HEK293T (cell line): ENCODE measurements at regions not wholly inside any gene's neighbourhood (a gene's known extent, or its start where the extent isn't known, plus 50 kb on each side); places are given as distances from the start of the nearest gene placed in this dataset.
"Not testable (repeated sequence)": the region's sequence is repeated elsewhere in the genome, so short reads cannot be mapped to it uniquely, and the experiment has no call there.

Experiments
- CTCF ChIA-PET: fragments of 350-600 bp; formaldehyde crosslinking; extraction: SDS; loops from one replicate; lab custom pipeline; 2021; ENCODE audit warnings: antibody characterized with exemption, inconsistent platforms; lab: Yijun Ruan, JAX
- POLR2A ChIA-PET: fragments of 350-600 bp; formaldehyde crosslinking; extraction: SDS; loops from one replicate; lab custom pipeline; 2020; ENCODE audit warnings: antibody characterized with exemption, inconsistent platforms; lab: Yijun Ruan, JAX
- DNase-seq: peaks from one replicate; pipeline ENCODE4 v3.0.0; 2012; ENCODE audit warnings: mixed read lengths; ENCODE audit errors: extremely low spot score
- ARNT ChIP-seq: fragments of 450-650 bp; IDR thresholded peaks from 2 replicates; pipeline ENCODE4 v1.6.1; 2017; ENCODE audit warnings: mild to moderate bottlenecking
- BHLHE40 ChIP-seq: fragments of 450-650 bp; IDR thresholded peaks from 2 replicates; pipeline ENCODE4 v1.6.1; 2016; ENCODE audit warnings: mild to moderate bottlenecking, moderate library complexity, borderline replicate concordance
- CTBP1 ChIP-seq: fragments of 450-650 bp; IDR thresholded peaks from 2 replicates; pipeline ENCODE4 v1.6.1; 2016; ENCODE audit warnings: borderline replicate concordance
- ELF4 ChIP-seq: fragments of 450-650 bp; IDR thresholded peaks from 2 replicates; pipeline ENCODE4 v1.6.1; 2017; ENCODE audit warnings: antibody characterized with exemption
- FOXA1 ChIP-seq: fragments of 450-650 bp; IDR thresholded peaks from 2 replicates; pipeline ENCODE4 v1.6.1; 2016; ENCODE audit warnings: mild to moderate bottlenecking
- FOXK2 ChIP-seq: fragments of 450-650 bp; IDR thresholded peaks from 2 replicates; pipeline ENCODE4 v1.6.1; 2016; ENCODE audit warnings: mild to moderate bottlenecking
- FOXM1 ChIP-seq: fragments of 450-650 bp; IDR thresholded peaks from 2 replicates; pipeline ENCODE4 v1.6.1; 2017; ENCODE audit warnings: mild to moderate bottlenecking, borderline replicate concordance
- HDGF ChIP-seq: fragments of 450-650 bp; IDR thresholded peaks from 2 replicates; pipeline ENCODE4 v1.6.1; 2017; ENCODE audit warnings: antibody characterized with exemption, borderline replicate concordance
- L3MBTL2 ChIP-seq: fragments of 450-650 bp; conservative IDR thresholded peaks from 2 replicates; pipeline ENCODE4 v1.6.1; 2016; ENCODE audit warnings: mild to moderate bottlenecking
- LEF1 ChIP-seq: fragments of 450-650 bp; IDR thresholded peaks from 2 replicates; pipeline ENCODE4 v1.6.1; 2017; ENCODE audit warnings: mild to moderate bottlenecking, borderline replicate concordance
- NFRKB ChIP-seq: fragments of 450-650 bp; IDR thresholded peaks from 2 replicates; pipeline ENCODE4 v1.6.1; 2016; ENCODE audit warnings: mild to moderate bottlenecking, moderate library complexity
- SP1 ChIP-seq: fragments of 450-650 bp; IDR thresholded peaks from 2 replicates; pipeline ENCODE4 v1.6.1; 2017
- SUZ12 ChIP-seq: fragments of 450-650 bp; IDR thresholded peaks from 2 replicates; pipeline ENCODE4 v1.6.1; 2016; ENCODE audit warnings: mild to moderate bottlenecking
- TARDBP ChIP-seq: fragments of 450-650 bp; IDR thresholded peaks from 2 replicates; pipeline ENCODE4 v1.6.1; 2016
- ZNF384 ChIP-seq: fragments of 450-650 bp; IDR thresholded peaks from 2 replicates; pipeline ENCODE4 v1.6.1; 2016
- TF ChIP-seq, protein P1 (sequence below): fragments of 450-650 bp; IDR thresholded peaks from 2 replicates; pipeline ENCODE4 v1.6.1; 2016

DNA sequence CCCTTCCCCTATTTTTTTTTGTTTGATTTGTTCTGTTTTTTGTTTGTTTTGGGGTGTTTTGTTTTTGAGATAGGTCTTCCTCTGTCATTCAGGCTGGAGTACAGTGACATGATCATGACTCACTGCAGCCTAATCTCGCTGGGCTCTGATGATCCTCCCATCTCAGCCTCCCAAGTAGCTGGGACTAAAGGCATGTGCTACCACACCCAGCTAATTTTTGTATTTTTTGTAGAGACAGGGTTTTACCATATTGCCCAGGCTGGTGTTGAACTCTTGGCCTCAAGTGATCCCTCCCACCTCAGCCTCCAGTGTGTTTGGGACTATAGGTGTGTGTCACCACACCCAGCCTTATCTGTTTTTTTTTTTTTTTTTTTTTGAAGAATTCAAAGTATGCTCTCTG lies 605.4 kb downstream of the DNAH5 start:
- DNase-seq = no peak
- ChIA-PET CTCF (no interaction called here), POLR2A (no interaction called here)
- TF ChIP-seq, protein P1, sequence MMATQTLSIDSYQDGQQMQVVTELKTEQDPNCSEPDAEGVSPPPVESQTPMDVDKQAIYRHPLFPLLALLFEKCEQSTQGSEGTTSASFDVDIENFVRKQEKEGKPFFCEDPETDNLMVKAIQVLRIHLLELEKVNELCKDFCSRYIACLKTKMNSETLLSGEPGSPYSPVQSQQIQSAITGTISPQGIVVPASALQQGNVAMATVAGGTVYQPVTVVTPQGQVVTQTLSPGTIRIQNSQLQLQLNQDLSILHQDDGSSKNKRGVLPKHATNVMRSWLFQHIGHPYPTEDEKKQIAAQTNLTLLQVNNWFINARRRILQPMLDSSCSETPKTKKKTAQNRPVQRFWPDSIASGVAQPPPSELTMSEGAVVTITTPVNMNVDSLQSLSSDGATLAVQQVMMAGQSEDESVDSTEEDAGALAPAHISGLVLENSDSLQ = no peak
- TF ChIP-seq SP1 = no peak
- TF ChIP-seq CTBP1 = no peak
- no peak for TF ChIP-seq FOXK2
- no peak for TF ChIP-seq LEF1
- no peak for TF ChIP-seq TARDBP
- TF ChIP-seq SUZ12 = no peak
- no peak for TF ChIP-seq L3MBTL2
- TF ChIP-seq BHLHE40 = no peak
- no peak for TF ChIP-seq ZNF384
- no peak for TF ChIP-seq NFRKB
- no peak for TF ChIP-seq FOXM1
- TF ChIP-seq FOXA1 = no peak

DNA sequence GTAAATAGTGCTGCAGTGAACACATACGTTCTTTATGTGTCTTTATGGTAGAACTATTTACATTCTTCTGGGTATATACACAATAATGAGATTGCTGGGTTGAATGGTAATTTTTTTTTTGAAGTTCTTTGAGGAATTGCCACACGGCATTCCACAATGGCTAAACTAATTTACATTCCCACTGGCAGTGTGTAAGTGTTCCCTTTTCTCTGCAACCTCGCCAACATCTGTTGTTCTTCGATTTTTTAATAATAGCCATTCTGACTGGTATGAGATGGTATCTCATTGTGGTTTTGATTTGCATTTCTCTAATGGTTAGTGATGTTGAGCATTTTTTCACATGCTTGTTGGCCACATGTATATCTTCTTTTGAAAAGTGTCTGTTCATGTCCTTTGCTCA lies 609.5 kb downstream of the DNAH5 start:
- DNase-seq, CTCF ChIA-PET, POLR2A ChIA-PET: not testable (repeated sequence)

DNA sequence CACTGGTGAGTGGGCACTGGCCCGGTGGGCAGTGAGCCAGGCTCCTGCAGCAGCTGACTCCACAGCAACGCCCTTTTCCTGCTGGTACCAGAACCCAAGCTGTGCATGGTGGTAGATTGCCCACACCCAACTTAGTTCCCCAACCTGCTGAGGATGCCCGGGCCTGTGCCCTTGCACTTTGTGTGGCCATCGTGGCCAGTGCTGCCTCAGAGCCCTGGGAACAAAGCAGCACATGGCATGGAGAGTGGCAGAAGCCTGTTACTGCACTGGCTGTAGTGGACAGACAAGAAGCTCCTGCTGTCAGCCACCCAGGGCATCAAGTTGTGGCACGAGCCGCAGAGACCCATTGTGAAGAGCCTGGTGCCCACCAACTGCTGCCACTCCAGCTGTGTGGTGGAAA lies 612.9 kb downstream of the DNAH5 start:
- ChIA-PET CTCF (no interaction called here), POLR2A (no interaction called here)
- no peak for DNase-seq
- TF ChIP-seq NFRKB (no peak), TARDBP (no peak), SUZ12 (no peak), SP1 (no peak), ZNF384 (no peak), L3MBTL2 (no peak), FOXM1 (no peak), ARNT (no peak)
- TF ChIP-seq, protein P1 = no peak

DNA sequence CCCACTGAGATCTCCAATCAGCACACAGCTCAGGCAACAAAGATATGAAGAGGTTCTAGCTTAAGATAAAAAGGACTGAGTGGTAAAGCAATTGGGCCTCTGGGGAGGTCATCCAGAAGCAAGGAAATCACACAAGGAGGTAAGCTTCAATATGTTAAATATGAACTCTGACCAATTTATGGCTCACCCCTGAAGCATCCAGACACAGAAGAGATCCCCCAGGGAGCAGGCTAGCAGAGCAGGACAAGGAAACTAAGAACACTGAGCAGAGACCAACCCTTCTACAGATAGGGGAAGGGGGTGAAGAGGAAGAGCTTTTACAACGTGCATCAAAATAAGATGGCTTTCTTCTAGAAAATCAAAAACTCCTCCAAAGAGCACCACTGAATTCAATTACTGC lies 616.2 kb downstream of the DNAH5 start:
- POLR2A ChIA-PET = no interaction called here
- no peak for DNase-seq
- TF ChIP-seq SP1 (no peak), LEF1 (no peak), CTBP1 (no peak), BHLHE40 (no peak), L3MBTL2 (no peak), NFRKB (no peak), TARDBP (no peak), FOXK2 (no peak), SUZ12 (no peak), ARNT (no peak), ZNF384 (no peak), FOXA1 (no peak), HDGF (no peak), ELF4 (no peak), FOXM1 (no peak)
- TF ChIP-seq, protein P1 = no peak
- CTCF ChIA-PET = no interaction called here

DNA sequence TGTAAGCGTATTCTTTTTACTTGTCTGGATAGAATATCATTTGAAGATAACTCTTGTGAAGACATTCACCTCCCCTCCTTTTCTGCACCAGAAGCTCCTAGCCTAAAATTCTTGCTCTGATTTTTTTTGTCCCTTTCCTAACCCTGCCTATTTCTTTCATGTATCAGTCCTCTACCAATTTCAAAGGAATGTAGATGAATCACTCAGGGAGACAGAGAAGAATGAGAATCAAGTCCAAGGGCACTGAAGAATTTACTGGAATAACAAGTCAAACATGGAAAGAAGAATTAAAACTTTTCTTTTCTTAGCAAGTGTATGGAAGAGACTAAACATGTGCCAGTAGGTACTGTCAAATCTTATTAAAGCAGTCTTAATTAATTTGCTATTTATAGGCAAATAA lies 618.7 kb downstream of the DNAH5 start:
- ChIA-PET CTCF (no interaction called here), POLR2A (no interaction called here)
- TF ChIP-seq TARDBP (no peak), ARNT (no peak), FOXA1 (no peak), FOXM1 (no peak), NFRKB (no peak)
- TF ChIP-seq, protein P1 = no peak
- no peak for DNase-seq

DNA sequence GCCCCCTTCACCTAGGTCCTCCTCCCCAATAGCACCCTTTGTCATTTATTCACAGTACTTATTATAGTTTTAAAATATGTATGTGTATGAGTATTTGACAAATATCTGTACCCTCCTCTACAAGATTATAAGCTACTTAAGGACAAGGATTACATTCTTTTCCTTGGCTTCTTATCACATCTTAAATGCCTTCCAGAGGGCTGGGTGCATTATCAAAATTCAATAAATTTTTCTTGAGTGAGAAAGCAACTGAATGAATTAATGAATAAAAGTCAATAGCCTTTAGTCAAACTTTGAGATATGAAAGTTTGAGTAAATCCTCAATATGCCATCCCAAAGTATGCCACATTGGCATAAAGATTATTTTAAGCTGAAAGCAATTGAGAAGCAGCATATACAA lies 621.7 kb downstream of the DNAH5 start:
- no peak for DNase-seq
- POLR2A ChIA-PET = no interaction called here
- CTCF ChIA-PET = no interaction called here
- TF ChIP-seq NFRKB (no peak), L3MBTL2 (no peak), SP1 (no peak), FOXM1 (no peak), ARNT (no peak), SUZ12 (no peak), BHLHE40 (no peak), ZNF384 (no peak)
- TF ChIP-seq, protein P1 = no peak
